ENCODE measurements at regions not wholly inside any gene's neighbourhood (a gene's known extent, or its start where the extent isn't known, plus 50 kb on each side); places are given as distances from the start of the nearest gene placed in this dataset.

GRCh38 chr1:80278936-80279335, 1272.4 kb upstream of the ADGRL4 start:
- DNase-seq: no peak
- H3K4me1 ChIP-seq: no peaks in the 10 kb centered on the region
- no peaks in the 10 kb centered on the region for H3K9me3 ChIP-seq
- intact Hi-C loops (cut with DNase I; ENCODE audit: low total_unique reads): no loop called here
- no peaks in the 10 kb centered on the region for H3K36me3 ChIP-seq (ENCODE audit: low read depth, missing control alignments)
- H3K27me3 ChIP-seq: no peaks in the 10 kb centered on the region
- H3K4me3 ChIP-seq: no peak overlapping the region
- TF ChIP-seq POLR2A (IDR thresholded peaks at IDR 0.05): no peak
- TF ChIP-seq, protein P1, sequence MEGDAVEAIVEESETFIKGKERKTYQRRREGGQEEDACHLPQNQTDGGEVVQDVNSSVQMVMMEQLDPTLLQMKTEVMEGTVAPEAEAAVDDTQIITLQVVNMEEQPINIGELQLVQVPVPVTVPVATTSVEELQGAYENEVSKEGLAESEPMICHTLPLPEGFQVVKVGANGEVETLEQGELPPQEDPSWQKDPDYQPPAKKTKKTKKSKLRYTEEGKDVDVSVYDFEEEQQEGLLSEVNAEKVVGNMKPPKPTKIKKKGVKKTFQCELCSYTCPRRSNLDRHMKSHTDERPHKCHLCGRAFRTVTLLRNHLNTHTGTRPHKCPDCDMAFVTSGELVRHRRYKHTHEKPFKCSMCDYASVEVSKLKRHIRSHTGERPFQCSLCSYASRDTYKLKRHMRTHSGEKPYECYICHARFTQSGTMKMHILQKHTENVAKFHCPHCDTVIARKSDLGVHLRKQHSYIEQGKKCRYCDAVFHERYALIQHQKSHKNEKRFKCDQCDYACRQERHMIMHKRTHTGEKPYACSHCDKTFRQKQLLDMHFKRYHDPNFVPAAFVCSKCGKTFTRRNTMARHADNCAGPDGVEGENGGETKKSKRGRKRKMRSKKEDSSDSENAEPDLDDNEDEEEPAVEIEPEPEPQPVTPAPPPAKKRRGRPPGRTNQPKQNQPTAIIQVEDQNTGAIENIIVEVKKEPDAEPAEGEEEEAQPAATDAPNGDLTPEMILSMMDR (IDR thresholded peaks at IDR 0.05): no peak
- H3K27ac ChIP-seq: no peak overlapping the region

- WGBS, 2 donors: 91 to 100% methylated on average over 4 of the region's 4 CpGs
- intact Hi-C loops (cut with DNase I; ENCODE audit: low total_unique reads): no loop called here
- Histone ChIP-seq H3K27me3 (no peaks in the 10 kb centered on the region), H3K27ac (no peak overlapping the region), H3K9me3 (no peaks in the 10 kb centered on the region), H3K36me3 (ENCODE audit: low read depth, missing control alignments) (no peaks in the 10 kb centered on the region), H3K4me3 (no peak overlapping the region), H3K4me1 (no peaks in the 10 kb centered on the region)
- no peak for DNase-seq
- TF ChIP-seq, protein P1 (IDR thresholded peaks at IDR 0.05): no peak
- TF ChIP-seq POLR2A (IDR thresholded peaks at IDR 0.05): no peak
These were observed 1267.7 kb upstream of the ADGRL4 start for GRCh38 chr1:80274256-80274655.

DNA sequence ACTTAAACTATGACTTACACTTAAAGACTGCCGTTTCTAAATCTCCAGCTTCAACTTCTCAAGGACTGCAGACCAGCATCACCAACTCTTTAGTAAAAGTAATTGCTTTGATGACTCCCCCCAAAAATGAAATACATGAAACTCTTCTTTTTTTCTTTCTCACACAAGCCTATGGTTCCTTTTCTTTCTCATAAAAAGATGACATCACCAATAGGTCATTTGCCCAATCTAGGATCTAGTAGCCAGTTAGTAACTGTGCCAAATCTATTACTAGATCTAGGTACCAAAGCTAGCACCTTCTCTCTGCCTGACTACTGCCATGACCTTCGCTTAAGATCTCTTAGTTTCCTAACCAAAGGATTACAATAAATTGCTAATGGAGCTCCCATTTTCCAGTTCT, 1266.0 kb upstream of the ADGRL4 start:
- 89 to 92% methylated on average over 2 of the region's 2 CpGs for WGBS, 2 donors
- DNase-seq: no peak
- no peaks in the 10 kb centered on the region for H3K9me3 ChIP-seq
- no peaks in the 10 kb centered on the region for H3K27me3 ChIP-seq
- TF ChIP-seq, protein P1 (IDR thresholded peaks at IDR 0.05): no peak
- no peak for TF ChIP-seq POLR2A (IDR thresholded peaks at IDR 0.05)
- intact Hi-C loops (cut with DNase I; ENCODE audit: low total_unique reads): no loop called here
- H3K4me1 ChIP-seq: no peaks in the 10 kb centered on the region
- H3K4me3 ChIP-seq: no peak overlapping the region
- no peaks in the 10 kb centered on the region for H3K36me3 ChIP-seq (ENCODE audit: low read depth, missing control alignments)
- no peak overlapping the region for H3K27ac ChIP-seq

DNA sequence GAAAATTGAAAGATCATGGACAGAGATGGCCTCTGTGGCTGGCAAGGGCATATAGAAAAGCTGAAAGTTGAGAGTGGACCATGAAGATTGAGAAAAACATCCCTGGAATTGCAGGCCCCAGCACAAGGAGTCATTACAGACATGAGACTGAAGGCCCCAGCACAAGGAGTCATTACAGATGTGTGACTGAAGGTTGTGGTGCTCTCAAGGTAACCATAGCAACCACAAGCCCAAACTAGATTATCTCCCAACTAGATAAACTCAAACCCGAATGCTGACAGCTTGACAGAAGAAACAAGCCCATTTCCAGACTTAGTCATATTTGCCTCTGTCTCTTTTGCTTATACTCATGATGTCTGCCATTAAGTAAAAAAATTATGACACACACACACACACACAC, 1252.1 kb upstream of the ADGRL4 start:
- Histone ChIP-seq H3K27ac (no peak overlapping the region), H3K27me3 (no peaks in the 10 kb centered on the region), H3K9me3 (no peaks in the 10 kb centered on the region), H3K36me3 (ENCODE audit: low read depth, missing control alignments) (no peaks in the 10 kb centered on the region), H3K4me1 (no peaks in the 10 kb centered on the region), H3K4me3 (no peak overlapping the region)
- no peak for DNase-seq
- intact Hi-C loops (cut with DNase I; ENCODE audit: low total_unique reads): no loop called here
- no peak for TF ChIP-seq POLR2A (IDR thresholded peaks at IDR 0.05)
- TF ChIP-seq, protein P1 (IDR thresholded peaks at IDR 0.05): no peak
- WGBS, 2 donors: 74 to 87% methylated on average over 1 of the region's 1 CpG

DNA sequence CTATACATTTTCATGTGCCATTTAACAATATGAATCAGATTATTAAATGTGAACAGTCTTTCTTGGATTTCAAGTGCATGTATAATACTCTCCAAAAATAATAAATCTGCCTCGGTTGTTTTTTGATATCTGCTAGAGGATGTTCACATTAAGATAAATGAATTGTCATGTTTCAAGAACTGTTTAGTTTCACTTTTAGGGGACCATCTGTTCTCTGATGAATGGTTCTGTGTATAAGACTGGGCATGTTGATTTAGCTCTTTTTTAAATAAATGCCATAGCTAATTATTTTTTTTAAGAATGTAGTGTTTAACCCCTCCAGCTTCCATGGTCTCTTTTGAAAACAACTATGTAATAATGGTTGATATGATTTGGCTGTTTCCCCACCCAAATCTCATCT, 1245.1 kb upstream of the ADGRL4 start:
- Histone ChIP-seq H3K27ac (no peak overlapping the region), H3K4me3 (no peak overlapping the region), H3K36me3 (ENCODE audit: low read depth, missing control alignments) (no peaks in the 10 kb centered on the region), H3K4me1 (no peaks in the 10 kb centered on the region), H3K9me3 (no peaks in the 10 kb centered on the region), H3K27me3 (no peaks in the 10 kb centered on the region)
- TF ChIP-seq POLR2A (IDR thresholded peaks at IDR 0.05): no peak
- TF ChIP-seq, protein P1 (IDR thresholded peaks at IDR 0.05): no peak
- intact Hi-C loops (cut with DNase I; ENCODE audit: low total_unique reads): no loop called here
- DNase-seq: no peak
- 38 to 43% methylated on average over 1 of the region's 1 CpG for WGBS, 2 donors
